GM12878 (cell line): ENCODE measurements at regions not wholly inside any gene's neighbourhood (a gene's known extent, or its start where the extent isn't known, plus 50 kb on each side); places are given as distances from the start of the nearest gene placed in this dataset.

Experiments
- CHD2 ChIP-seq: IDR thresholded peaks from 2 replicates; pipeline ENCODE4 v1.6.1; 2011; ENCODE audit warnings: low read depth, low read length, improper control_type of control experiment, borderline replicate concordance
- CHD4 ChIP-seq: fragments of 200-600 bp; sonication (generic); IDR thresholded peaks from 2 replicates; pipeline ENCODE4 v1.6.1; 2016; ENCODE audit warnings: mild to moderate bottlenecking
- FOXK2 ChIP-seq: fragments of 450-650 bp; IDR thresholded peaks from 2 replicates; pipeline ENCODE4 v1.6.1; 2017; ENCODE audit warnings: mild to moderate bottlenecking, moderate library complexity
- HCFC1 ChIP-seq: fragments of 150-350 bp; IDR thresholded peaks from 2 replicates; pipeline ENCODE4 v1.6.1; 2014; ENCODE audit warnings: low read length
- LARP7 ChIP-seq: fragments of 450-650 bp; IDR thresholded peaks from 2 replicates; pipeline ENCODE4 v1.6.1; 2017; ENCODE audit warnings: mild to moderate bottlenecking
- NFYA ChIP-seq: IDR thresholded peaks from 2 replicates; pipeline ENCODE4 v1.6.1; 2011; ENCODE audit warnings: low read depth, mild to moderate bottlenecking, low read length, improper control_type of control experiment, borderline replicate concordance
- POLR2AphosphoS5 ChIP-seq: IDR thresholded peaks from 2 replicates; pipeline ENCODE4 v1.6.1; 2011; ENCODE audit warnings: mild to moderate bottlenecking, low read length, inconsistent platforms
- RAD51 ChIP-seq: fragments of 450-650 bp; IDR thresholded peaks from 2 replicates; pipeline ENCODE4 v1.6.1; 2016; ENCODE audit warnings: moderate library complexity, mild to moderate bottlenecking, inconsistent platforms
- SMC3 ChIP-seq: IDR thresholded peaks from 2 replicates; pipeline ENCODE4 v1.6.1; 2011; ENCODE audit warnings: low read length, improper control_type of control experiment, borderline replicate concordance
- TCF12 ChIP-seq: IDR thresholded peaks from 2 replicates; pipeline ENCODE4 v1.6.1; 2011; ENCODE audit warnings: low read depth, mild to moderate bottlenecking, low read length
- ZNF24 ChIP-seq: fragments of 450-650 bp; IDR thresholded peaks from 2 replicates; pipeline ENCODE4 v1.6.1; 2017; ENCODE audit warnings: antibody characterized with exemption, mild to moderate bottlenecking
- TF ChIP-seq, protein P1 (sequence below), 3 experiments: IDR thresholded peaks in 2 of 3; conservative IDR thresholded peaks in 1 of 3; 2 replicates each; pipeline ENCODE4 v1.5.1; 2011; ENCODE audit warnings: low read depth in 3 of 3, low read length in 3 of 3, mild to moderate bottlenecking in 3 of 3, control low read depth in 2 of 3, moderate library complexity in 2 of 3, inconsistent platforms in 1 of 3, mixed read lengths in 1 of 3; ENCODE audit not compliant: control insufficient read depth in 2 of 3, insufficient read depth in 1 of 3; ENCODE audit errors: extremely low read depth in 1 of 3
- TF ChIP-seq, protein P2 (sequence below): IDR thresholded peaks from 2 replicates; pipeline ENCODE4 v1.6.1; 2012; ENCODE audit warnings: mild to moderate bottlenecking, low read depth, low read length
- TF ChIP-seq, protein P3 (sequence below): IDR thresholded peaks from 2 replicates; pipeline ENCODE4 v1.6.1; 2011; ENCODE audit warnings: mild to moderate bottlenecking, low read depth, low read length, moderate library complexity; ENCODE audit not compliant: insufficient replicate concordance

GRCh38 chr16:51490866-51491265 is 339.8 kb upstream of the SALL1 start:
- no peak for TF ChIP-seq SMC3
- TF ChIP-seq, protein P1, sequence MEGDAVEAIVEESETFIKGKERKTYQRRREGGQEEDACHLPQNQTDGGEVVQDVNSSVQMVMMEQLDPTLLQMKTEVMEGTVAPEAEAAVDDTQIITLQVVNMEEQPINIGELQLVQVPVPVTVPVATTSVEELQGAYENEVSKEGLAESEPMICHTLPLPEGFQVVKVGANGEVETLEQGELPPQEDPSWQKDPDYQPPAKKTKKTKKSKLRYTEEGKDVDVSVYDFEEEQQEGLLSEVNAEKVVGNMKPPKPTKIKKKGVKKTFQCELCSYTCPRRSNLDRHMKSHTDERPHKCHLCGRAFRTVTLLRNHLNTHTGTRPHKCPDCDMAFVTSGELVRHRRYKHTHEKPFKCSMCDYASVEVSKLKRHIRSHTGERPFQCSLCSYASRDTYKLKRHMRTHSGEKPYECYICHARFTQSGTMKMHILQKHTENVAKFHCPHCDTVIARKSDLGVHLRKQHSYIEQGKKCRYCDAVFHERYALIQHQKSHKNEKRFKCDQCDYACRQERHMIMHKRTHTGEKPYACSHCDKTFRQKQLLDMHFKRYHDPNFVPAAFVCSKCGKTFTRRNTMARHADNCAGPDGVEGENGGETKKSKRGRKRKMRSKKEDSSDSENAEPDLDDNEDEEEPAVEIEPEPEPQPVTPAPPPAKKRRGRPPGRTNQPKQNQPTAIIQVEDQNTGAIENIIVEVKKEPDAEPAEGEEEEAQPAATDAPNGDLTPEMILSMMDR (IDR thresholded peaks at IDR 0.05 in 2 of 3, conservative IDR thresholded peaks at IDR 0.05 in 1 of 3; ENCODE audit: control insufficient read depth in 2 of 3, extremely low read depth in 1 of 3, insufficient read depth in 1 of 3, low read depth in 3 of 3, low read length in 3 of 3), result no peak
- TF ChIP-seq, protein P2, sequence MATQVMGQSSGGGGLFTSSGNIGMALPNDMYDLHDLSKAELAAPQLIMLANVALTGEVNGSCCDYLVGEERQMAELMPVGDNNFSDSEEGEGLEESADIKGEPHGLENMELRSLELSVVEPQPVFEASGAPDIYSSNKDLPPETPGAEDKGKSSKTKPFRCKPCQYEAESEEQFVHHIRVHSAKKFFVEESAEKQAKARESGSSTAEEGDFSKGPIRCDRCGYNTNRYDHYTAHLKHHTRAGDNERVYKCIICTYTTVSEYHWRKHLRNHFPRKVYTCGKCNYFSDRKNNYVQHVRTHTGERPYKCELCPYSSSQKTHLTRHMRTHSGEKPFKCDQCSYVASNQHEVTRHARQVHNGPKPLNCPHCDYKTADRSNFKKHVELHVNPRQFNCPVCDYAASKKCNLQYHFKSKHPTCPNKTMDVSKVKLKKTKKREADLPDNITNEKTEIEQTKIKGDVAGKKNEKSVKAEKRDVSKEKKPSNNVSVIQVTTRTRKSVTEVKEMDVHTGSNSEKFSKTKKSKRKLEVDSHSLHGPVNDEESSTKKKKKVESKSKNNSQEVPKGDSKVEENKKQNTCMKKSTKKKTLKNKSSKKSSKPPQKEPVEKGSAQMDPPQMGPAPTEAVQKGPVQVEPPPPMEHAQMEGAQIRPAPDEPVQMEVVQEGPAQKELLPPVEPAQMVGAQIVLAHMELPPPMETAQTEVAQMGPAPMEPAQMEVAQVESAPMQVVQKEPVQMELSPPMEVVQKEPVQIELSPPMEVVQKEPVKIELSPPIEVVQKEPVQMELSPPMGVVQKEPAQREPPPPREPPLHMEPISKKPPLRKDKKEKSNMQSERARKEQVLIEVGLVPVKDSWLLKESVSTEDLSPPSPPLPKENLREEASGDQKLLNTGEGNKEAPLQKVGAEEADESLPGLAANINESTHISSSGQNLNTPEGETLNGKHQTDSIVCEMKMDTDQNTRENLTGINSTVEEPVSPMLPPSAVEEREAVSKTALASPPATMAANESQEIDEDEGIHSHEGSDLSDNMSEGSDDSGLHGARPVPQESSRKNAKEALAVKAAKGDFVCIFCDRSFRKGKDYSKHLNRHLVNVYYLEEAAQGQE, result no peak
- TF ChIP-seq NFYA, result no peak
- no peak for TF ChIP-seq HCFC1
- no peak for TF ChIP-seq TCF12
- no peak for TF ChIP-seq CHD4
- no peak for TF ChIP-seq LARP7
- TF ChIP-seq, protein P3, sequence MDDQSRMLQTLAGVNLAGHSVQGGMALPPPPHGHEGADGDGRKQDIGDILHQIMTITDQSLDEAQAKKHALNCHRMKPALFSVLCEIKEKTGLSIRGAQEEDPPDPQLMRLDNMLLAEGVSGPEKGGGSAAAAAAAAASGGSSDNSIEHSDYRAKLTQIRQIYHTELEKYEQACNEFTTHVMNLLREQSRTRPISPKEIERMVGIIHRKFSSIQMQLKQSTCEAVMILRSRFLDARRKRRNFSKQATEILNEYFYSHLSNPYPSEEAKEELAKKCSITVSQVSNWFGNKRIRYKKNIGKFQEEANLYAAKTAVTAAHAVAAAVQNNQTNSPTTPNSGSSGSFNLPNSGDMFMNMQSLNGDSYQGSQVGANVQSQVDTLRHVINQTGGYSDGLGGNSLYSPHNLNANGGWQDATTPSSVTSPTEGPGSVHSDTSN, result no peak
- TF ChIP-seq RAD51, result no peak
- no peak for TF ChIP-seq CHD2
- TF ChIP-seq POLR2AphosphoS5, result no peak
- TF ChIP-seq FOXK2, result no peak
- TF ChIP-seq ZNF24, result no peak
